Vagina (tissue), 2 donors: ENCODE measurements at regions not wholly inside any gene's neighbourhood (a gene's known extent, or its start where the extent isn't known, plus 50 kb on each side); places are given as distances from the start of the nearest gene placed in this dataset.

Experiments used
- POLR2A ChIP-seq, 2 donors: fragments of 450-650 bp; IDR thresholded peaks; one replicate each; pipeline ENCODE4 v1.6.1; 2017; ENCODE audit warnings: antibody characterized with exemption in 2 of 2, mild to moderate bottlenecking in 2 of 2, moderate library complexity in 2 of 2
- TF ChIP-seq, protein P1 (sequence below), 3 experiments: fragments of 450-650 bp in 2 of 3; fragments of 200-600 bp in 1 of 3; sonication (generic) in 1 of 3; IDR thresholded peaks; one replicate each; pipeline ENCODE4 v1.5.1; 2017 to 2019; ENCODE audit warnings: antibody characterized with exemption in 3 of 3, mild to moderate bottlenecking in 2 of 3, moderate library complexity in 2 of 3

- TF ChIP-seq, protein P1, sequence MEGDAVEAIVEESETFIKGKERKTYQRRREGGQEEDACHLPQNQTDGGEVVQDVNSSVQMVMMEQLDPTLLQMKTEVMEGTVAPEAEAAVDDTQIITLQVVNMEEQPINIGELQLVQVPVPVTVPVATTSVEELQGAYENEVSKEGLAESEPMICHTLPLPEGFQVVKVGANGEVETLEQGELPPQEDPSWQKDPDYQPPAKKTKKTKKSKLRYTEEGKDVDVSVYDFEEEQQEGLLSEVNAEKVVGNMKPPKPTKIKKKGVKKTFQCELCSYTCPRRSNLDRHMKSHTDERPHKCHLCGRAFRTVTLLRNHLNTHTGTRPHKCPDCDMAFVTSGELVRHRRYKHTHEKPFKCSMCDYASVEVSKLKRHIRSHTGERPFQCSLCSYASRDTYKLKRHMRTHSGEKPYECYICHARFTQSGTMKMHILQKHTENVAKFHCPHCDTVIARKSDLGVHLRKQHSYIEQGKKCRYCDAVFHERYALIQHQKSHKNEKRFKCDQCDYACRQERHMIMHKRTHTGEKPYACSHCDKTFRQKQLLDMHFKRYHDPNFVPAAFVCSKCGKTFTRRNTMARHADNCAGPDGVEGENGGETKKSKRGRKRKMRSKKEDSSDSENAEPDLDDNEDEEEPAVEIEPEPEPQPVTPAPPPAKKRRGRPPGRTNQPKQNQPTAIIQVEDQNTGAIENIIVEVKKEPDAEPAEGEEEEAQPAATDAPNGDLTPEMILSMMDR (IDR thresholded peaks at IDR 0.05), result no peak
- TF ChIP-seq POLR2A (IDR thresholded peaks at IDR 0.05), result no peak
Measured at GRCh38 chr16:79533292-79533691, 67.2 kb downstream of the MAF start.
